GM12878 (cell line): ENCODE measurements at regions not wholly inside any gene's neighbourhood (a gene's known extent, or its start where the extent isn't known, plus 50 kb on each side); places are given as distances from the start of the nearest gene placed in this dataset.

ENCODE experiments used
- ATAC-seq: fragments of 200-7000 bp; cut with Tn5 transposase; 3 replicates; pipeline ENCODE4 v1.9.1; 2020; ENCODE audit warnings: mild to moderate bottlenecking, moderate library complexity
- BruUV-seq: library from RNA; stranded (reverse); fragments of 400-500 nt; replicated peaks from 2 replicates; lab custom pipeline; 2021; lab: Mats Ljungman, UMichigan
- CTCF ChIA-PET: fragments of 300-600 bp; sonication (Branson Sonifier 250); formaldehyde crosslinking; extraction: SDS; loops from one replicate; lab custom pipeline; 2021; ENCODE audit warnings: inconsistent platforms; lab: Yijun Ruan, JAX
- POLR2A ChIA-PET: fragments of 350-600 bp; formaldehyde crosslinking; extraction: SDS; loops from one replicate; lab custom pipeline; 2021; ENCODE audit warnings: inconsistent platforms; lab: Charles Lee
- RAD21 ChIA-PET: fragments of 300-600 bp; sonication (Branson Sonifier 250); formaldehyde crosslinking; loops from one replicate; lab custom pipeline; 2023; ENCODE audit warnings: antibody characterized with exemption; ENCODE audit not compliant: unreplicated experiment; lab: Charles Lee
- SMC1A ChIA-PET: fragments of 300-600 bp; sonication (Branson Sonifier 250); formaldehyde crosslinking; loops from one replicate; lab custom pipeline; 2023; ENCODE audit not compliant: unreplicated experiment, uncharacterized antibody; lab: Charles Lee
- DNase-seq: peaks from one replicate; pipeline ENCODE4 v3.0.0-alpha.2; 2011; ENCODE audit warnings: low read depth, low spot score
- FAIRE-seq: peaks from 3 replicates; lab custom pipeline; 2011; peaks lifted over from hg19 to GRCh38; lab: Jason Lieb, UNC
- H2AFZ ChIP-seq: 2 replicates; pipeline ENCODE4 v1.6.0; 2011; ENCODE audit warnings: low read depth, low read length, control low read depth; ENCODE audit not compliant: control insufficient read depth
- H3K27ac ChIP-seq: 2 replicates; pipeline ENCODE4 v1.5.1; 2011; ENCODE audit warnings: control low read depth; ENCODE audit not compliant: control insufficient read depth, insufficient read depth
- H3K27me3 ChIP-seq, 2 experiments: replicated peaks in 1 of 2; 2 replicates each; pipeline versions ENCODE4 v1.6.0 to v1.6.1; 2011; ENCODE audit warnings: low read length in 1 of 2; ENCODE audit not compliant: control insufficient read depth in 2 of 2, insufficient read depth in 2 of 2
- H3K36me3 ChIP-seq, 2 experiments: 2 replicates each; pipeline ENCODE4 v1.5.1; 2011; ENCODE audit warnings: low read length in 1 of 2; ENCODE audit not compliant: control insufficient read depth in 2 of 2, insufficient read depth in 2 of 2
- H3K4me1 ChIP-seq: 2 replicates; pipeline ENCODE4 v1.6.1; 2011; ENCODE audit warnings: mild to moderate bottlenecking, low read length, moderate library complexity, mixed read lengths; ENCODE audit not compliant: control insufficient read depth, insufficient read depth
- H3K4me2 ChIP-seq: 2 replicates; pipeline ENCODE4 v1.6.0; 2011; ENCODE audit warnings: control low read depth; ENCODE audit not compliant: control insufficient read depth, insufficient read depth
- H3K4me3 ChIP-seq: fragments of 200-600 bp; sonication (generic); 2 replicates; pipeline ENCODE4 v1.5.1; 2016
- H3K79me2 ChIP-seq: 2 replicates; pipeline ENCODE4 v1.6.0; 2011; ENCODE audit warnings: low read length; ENCODE audit not compliant: control insufficient read depth, insufficient read depth
- H3K9ac ChIP-seq: 2 replicates; pipeline ENCODE4 v1.8.0; 2011; ENCODE audit warnings: low read length, control low read depth, mixed read lengths; ENCODE audit not compliant: control insufficient read depth, insufficient read depth
- H3K9me3 ChIP-seq: replicated peaks from 3 replicates; pipeline ENCODE4 v1.5.1; 2011; ENCODE audit warnings: mild to moderate bottlenecking, low read length; ENCODE audit not compliant: control insufficient read depth, insufficient read depth
- H4K20me1 ChIP-seq: 2 replicates; pipeline ENCODE4 v1.6.0; 2011; ENCODE audit not compliant: control insufficient read depth, insufficient read depth
- HCFC1 ChIP-seq: fragments of 150-350 bp; IDR thresholded peaks from 2 replicates; pipeline ENCODE4 v1.6.1; 2014; ENCODE audit warnings: low read length
- HDAC2 ChIP-seq: fragments of 200-600 bp; sonication (generic); IDR thresholded peaks from 2 replicates; pipeline ENCODE4 v1.6.1; 2017
- HDGF ChIP-seq: fragments of 450-650 bp; IDR thresholded peaks from 2 replicates; pipeline ENCODE4 v1.6.1; 2016; ENCODE audit warnings: antibody characterized with exemption
- KAT2A ChIP-seq: conservative IDR thresholded peaks from 2 replicates; pipeline ENCODE4 v1.6.1; 2011; ENCODE audit warnings: low read depth, low read length; ENCODE audit not compliant: control insufficient read depth
- KDM1A ChIP-seq: fragments of 200-600 bp; sonication (generic); IDR thresholded peaks from 2 replicates; pipeline ENCODE4 v1.6.1; 2016; ENCODE audit warnings: borderline replicate concordance
- NFYB ChIP-seq: IDR thresholded peaks from 2 replicates; pipeline ENCODE4 v1.6.1; 2011; ENCODE audit warnings: low read depth, mild to moderate bottlenecking, low read length, improper control_type of control experiment, moderate library complexity; ENCODE audit not compliant: insufficient read depth
- RELA ChIP-seq: fragments of 450-650 bp; IDR thresholded peaks from 2 replicates; pipeline ENCODE4 v1.8.0; 2014; ENCODE audit warnings: borderline replicate concordance; ENCODE audit not compliant: partially characterized antibody
- RFX5 ChIP-seq: IDR thresholded peaks from 2 replicates; pipeline ENCODE4 v1.6.1; 2011; ENCODE audit warnings: low read depth, low read length, improper control_type of control experiment
- SIN3A ChIP-seq: IDR thresholded peaks from 2 replicates; pipeline ENCODE4 v1.6.1; 2012; ENCODE audit warnings: low read depth, low read length, improper control_type of control experiment
- SIX5 ChIP-seq: IDR thresholded peaks from 2 replicates; pipeline ENCODE4 v1.6.1; 2011; ENCODE audit warnings: mild to moderate bottlenecking, low read depth, low read length, moderate library complexity; ENCODE audit not compliant: severe bottlenecking
- SREBF2 ChIP-seq: IDR thresholded peaks from 2 replicates; pipeline ENCODE4 v1.6.1; 2012; ENCODE audit warnings: mild to moderate bottlenecking, low read length
- ZNF384 ChIP-seq: IDR thresholded peaks from 2 replicates; pipeline ENCODE4 v1.6.1; 2012; ENCODE audit warnings: low read depth, mild to moderate bottlenecking, low read length, improper control_type of control experiment, borderline replicate concordance
- ZNF622 ChIP-seq: fragments of 450-650 bp; IDR thresholded peaks from 2 replicates; pipeline ENCODE4 v1.6.1; 2017; ENCODE audit warnings: mild to moderate bottlenecking, inconsistent platforms
- WGBS: methylation state at CpG from one replicate; pipeline ENCODE4 v1.1.6; 2016; ENCODE audit warnings: low lambda C conversion rate; ENCODE audit not compliant: insufficient replicate concordance, insufficient coverage; ENCODE audit errors: missing lambda C conversion rate; 5-methylcytosine and 5-hydroxymethylcytosine counted together
- in situ Hi-C: fragments of 300-500 bp; cut with MboI; formaldehyde crosslinking; loops from 9 replicates; pipeline ENCODE4 v1.14.3; 2018; ENCODE audit warnings: mixed read lengths
- intact Hi-C: fragments of 100-400 bp; cut with micrococcal nuclease; formaldehyde crosslinking; loops from one replicate; pipeline ENCODE4 v1.14.2; 2022; ENCODE audit not compliant: unreplicated experiment
- TF ChIP-seq, protein P1 (sequence below): IDR thresholded peaks from 2 replicates; pipeline ENCODE4 v1.6.1; 2011; ENCODE audit warnings: low read depth, low read length, improper control_type of control experiment, borderline replicate concordance
- TF ChIP-seq, protein P2 (sequence below): fragments of 450-650 bp; IDR thresholded peaks from 2 replicates; pipeline ENCODE4 v1.6.1; 2014; ENCODE audit warnings: mild to moderate bottlenecking
- TF ChIP-seq, protein P3 (sequence below): fragments of 450-650 bp; IDR thresholded peaks from 2 replicates; pipeline ENCODE4 v1.6.1; 2017; ENCODE audit warnings: antibody characterized with exemption, mild to moderate bottlenecking, moderate library complexity

DNA sequence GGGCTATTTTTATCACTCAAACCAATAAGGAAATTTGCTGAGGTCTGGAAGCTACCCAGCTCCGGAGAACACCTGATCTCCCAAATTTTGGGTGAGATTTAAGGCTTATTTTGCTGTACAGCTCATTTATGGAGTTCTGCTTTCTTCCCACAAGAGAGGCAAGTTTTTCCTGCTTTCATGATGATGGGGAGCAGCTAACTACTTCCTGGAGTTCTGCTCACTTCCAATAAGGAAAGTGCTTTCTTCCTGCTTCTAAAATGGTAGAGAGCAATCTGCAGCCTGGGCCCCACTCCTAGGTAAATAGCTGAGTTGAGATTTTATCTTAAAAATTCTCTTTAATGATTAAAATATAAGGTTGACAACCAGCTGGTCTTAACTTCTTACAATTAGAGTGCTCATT, 606.0 kb upstream of the HTR2C start (continued):
- TF ChIP-seq SREBF2 = no peak
- no peak for TF ChIP-seq SIN3A
- no peak for TF ChIP-seq RFX5
- TF ChIP-seq KAT2A = no peak
- no peak for TF ChIP-seq HDGF

DNA sequence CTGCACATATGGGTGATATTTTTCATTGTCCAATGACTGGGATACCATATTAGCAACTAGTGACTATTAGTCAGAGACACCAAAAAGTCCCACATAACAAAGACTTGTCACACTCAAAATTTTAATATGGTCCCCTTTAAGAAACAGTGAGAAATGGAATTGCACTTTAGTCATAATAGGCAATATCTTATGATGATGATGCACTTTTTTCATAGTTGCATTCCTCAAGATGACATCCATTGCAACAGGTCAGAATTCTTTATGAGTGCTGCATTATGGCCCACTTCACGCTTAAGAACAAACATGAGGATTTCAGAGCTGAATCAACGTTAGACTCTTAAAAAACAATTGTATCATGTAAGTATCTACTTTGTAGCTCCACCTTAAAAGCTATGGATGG, 608.4 kb upstream of the HTR2C start:
- RAD21 ChIA-PET = interaction anchor here (0.6 kb wide), 1 partner anchor 82 kb away, joined by 4 read pairs; no protein-coding TSS in a partner anchor
- H2AFZ ChIP-seq = no peak overlapping the region
- H3K79me2 ChIP-seq = no peaks in the 10 kb centered on the region
- WGBS = 0% methylated on average over 2 of the region's 2 CpGs
- SMC1A ChIA-PET = no interaction called here
- intact Hi-C loops = no loop called here
- no peak for FAIRE-seq
- H3K4me3 ChIP-seq = no peak overlapping the region
- no peaks in the 10 kb centered on the region for H3K36me3 ChIP-seq
- POLR2A ChIA-PET = no interaction called here
- H3K9ac ChIP-seq = no peak overlapping the region
- H4K20me1 ChIP-seq = no peaks in the 10 kb centered on the region
- no peak for DNase-seq
- H3K27me3 ChIP-seq = no peaks in the 10 kb centered on the region
- H3K4me2 ChIP-seq = no peak overlapping the region
- BruUV-seq = no TSS peak
- H3K4me1 ChIP-seq = no peaks in the 10 kb centered on the region
- TF ChIP-seq ZNF622 (no peak), HCFC1 (no peak), ZNF384 (no peak), SIX5 (no peak), NFYB (no peak), SIN3A (no peak), RELA (no peak), KDM1A (no peak), HDAC2 (no peak)
- TF ChIP-seq, protein P1, sequence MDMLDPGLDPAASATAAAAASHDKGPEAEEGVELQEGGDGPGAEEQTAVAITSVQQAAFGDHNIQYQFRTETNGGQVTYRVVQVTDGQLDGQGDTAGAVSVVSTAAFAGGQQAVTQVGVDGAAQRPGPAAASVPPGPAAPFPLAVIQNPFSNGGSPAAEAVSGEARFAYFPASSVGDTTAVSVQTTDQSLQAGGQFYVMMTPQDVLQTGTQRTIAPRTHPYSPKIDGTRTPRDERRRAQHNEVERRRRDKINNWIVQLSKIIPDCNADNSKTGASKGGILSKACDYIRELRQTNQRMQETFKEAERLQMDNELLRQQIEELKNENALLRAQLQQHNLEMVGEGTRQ = no peak
- TF ChIP-seq, protein P2, sequence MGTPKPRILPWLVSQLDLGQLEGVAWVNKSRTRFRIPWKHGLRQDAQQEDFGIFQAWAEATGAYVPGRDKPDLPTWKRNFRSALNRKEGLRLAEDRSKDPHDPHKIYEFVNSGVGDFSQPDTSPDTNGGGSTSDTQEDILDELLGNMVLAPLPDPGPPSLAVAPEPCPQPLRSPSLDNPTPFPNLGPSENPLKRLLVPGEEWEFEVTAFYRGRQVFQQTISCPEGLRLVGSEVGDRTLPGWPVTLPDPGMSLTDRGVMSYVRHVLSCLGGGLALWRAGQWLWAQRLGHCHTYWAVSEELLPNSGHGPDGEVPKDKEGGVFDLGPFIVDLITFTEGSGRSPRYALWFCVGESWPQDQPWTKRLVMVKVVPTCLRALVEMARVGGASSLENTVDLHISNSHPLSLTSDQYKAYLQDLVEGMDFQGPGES = no peak
- TF ChIP-seq, protein P3, sequence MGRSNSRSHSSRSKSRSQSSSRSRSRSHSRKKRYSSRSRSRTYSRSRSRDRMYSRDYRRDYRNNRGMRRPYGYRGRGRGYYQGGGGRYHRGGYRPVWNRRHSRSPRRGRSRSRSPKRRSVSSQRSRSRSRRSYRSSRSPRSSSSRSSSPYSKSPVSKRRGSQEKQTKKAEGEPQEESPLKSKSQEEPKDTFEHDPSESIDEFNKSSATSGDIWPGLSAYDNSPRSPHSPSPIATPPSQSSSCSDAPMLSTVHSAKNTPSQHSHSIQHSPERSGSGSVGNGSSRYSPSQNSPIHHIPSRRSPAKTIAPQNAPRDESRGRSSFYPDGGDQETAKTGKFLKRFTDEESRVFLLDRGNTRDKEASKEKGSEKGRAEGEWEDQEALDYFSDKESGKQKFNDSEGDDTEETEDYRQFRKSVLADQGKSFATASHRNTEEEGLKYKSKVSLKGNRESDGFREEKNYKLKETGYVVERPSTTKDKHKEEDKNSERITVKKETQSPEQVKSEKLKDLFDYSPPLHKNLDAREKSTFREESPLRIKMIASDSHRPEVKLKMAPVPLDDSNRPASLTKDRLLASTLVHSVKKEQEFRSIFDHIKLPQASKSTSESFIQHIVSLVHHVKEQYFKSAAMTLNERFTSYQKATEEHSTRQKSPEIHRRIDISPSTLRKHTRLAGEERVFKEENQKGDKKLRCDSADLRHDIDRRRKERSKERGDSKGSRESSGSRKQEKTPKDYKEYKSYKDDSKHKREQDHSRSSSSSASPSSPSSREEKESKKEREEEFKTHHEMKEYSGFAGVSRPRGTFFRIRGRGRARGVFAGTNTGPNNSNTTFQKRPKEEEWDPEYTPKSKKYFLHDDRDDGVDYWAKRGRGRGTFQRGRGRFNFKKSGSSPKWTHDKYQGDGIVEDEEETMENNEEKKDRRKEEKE = no peak
- CTCF ChIA-PET = no interaction called here
- H3K27ac ChIP-seq = no peak overlapping the region
- no peaks in the 10 kb centered on the region for H3K9me3 ChIP-seq
- in situ Hi-C loops = no loop called here
- no peak for ATAC-seq
